GM23248 (cell line): ENCODE measurements at regions not wholly inside any gene's neighbourhood (a gene's known extent, or its start where the extent isn't known, plus 50 kb on each side); places are given as distances from the start of the nearest gene placed in this dataset.

Experiments
- DNase-seq: peaks from one replicate; pipeline ENCODE4 v3.0.0-alpha.2; 2015
- H2AFZ ChIP-seq: fragments of 200-600 bp; sonication (generic); 2 replicates; pipeline ENCODE4 v1.6.1; 2016; ENCODE audit warnings: antibody characterized with exemption
- H3F3A ChIP-seq: fragments of 200-600 bp; sonication (generic); 2 replicates; pipeline ENCODE4 v1.6.1; 2016; ENCODE audit warnings: mild to moderate bottlenecking, antibody characterized with exemption, mixed run types; ENCODE audit not compliant: insufficient read depth
- H3K27ac ChIP-seq: fragments of 200-600 bp; sonication (generic); 2 replicates; pipeline ENCODE4 v1.5.1; 2016; ENCODE audit warnings: mild to moderate bottlenecking
- H3K27me3 ChIP-seq: fragments of 200-600 bp; sonication (generic); replicated peaks from 2 replicates; pipeline ENCODE4 v1.6.1; 2016; ENCODE audit warnings: mild to moderate bottlenecking; ENCODE audit not compliant: insufficient read depth
- H3K36me3 ChIP-seq: fragments of 200-600 bp; sonication (generic); 2 replicates; pipeline ENCODE4 v1.6.1; 2016; ENCODE audit warnings: low read depth, mild to moderate bottlenecking
- H3K4me1 ChIP-seq: fragments of 200-600 bp; sonication (generic); 2 replicates; pipeline ENCODE4 v1.6.1; 2016; ENCODE audit warnings: mild to moderate bottlenecking; ENCODE audit not compliant: insufficient read depth
- H3K4me2 ChIP-seq: fragments of 200-600 bp; sonication (generic); one replicate; pipeline ENCODE4 v1.6.1; 2016; ENCODE audit warnings: mild to moderate bottlenecking; ENCODE audit not compliant: unreplicated experiment
- H3K4me3 ChIP-seq: fragments of 200-600 bp; sonication (generic); 2 replicates; pipeline ENCODE4 v1.5.1; 2016; ENCODE audit warnings: mild to moderate bottlenecking
- H3K79me2 ChIP-seq: fragments of 200-600 bp; sonication (generic); 2 replicates; pipeline ENCODE4 v1.6.1; 2016; ENCODE audit warnings: mild to moderate bottlenecking; ENCODE audit not compliant: insufficient read depth
- H3K9ac ChIP-seq: fragments of 200-600 bp; sonication (generic); 2 replicates; pipeline ENCODE4 v1.6.1; 2016; ENCODE audit warnings: mild to moderate bottlenecking
- H3K9me2 ChIP-seq: fragments of 200-600 bp; sonication (generic); 2 replicates; pipeline ENCODE4 v1.6.1; 2016; ENCODE audit warnings: mixed run types, mild to moderate bottlenecking, moderate library complexity; ENCODE audit not compliant: insufficient read depth
- H3K9me3 ChIP-seq: fragments of 200-600 bp; sonication (generic); one replicate; pipeline ENCODE4 v1.6.1; 2017; ENCODE audit warnings: low read depth
- H4K20me1 ChIP-seq: fragments of 200-600 bp; sonication (generic); 2 replicates; pipeline ENCODE4 v1.6.0; 2016; ENCODE audit not compliant: insufficient read depth
- EZH2 ChIP-seq: fragments of 200-600 bp; sonication (generic); IDR thresholded peaks from 2 replicates; pipeline ENCODE4 v1.6.1; 2018; ENCODE audit warnings: antibody characterized with exemption, mild to moderate bottlenecking; ENCODE audit not compliant: insufficient read depth, poor library complexity, severe bottlenecking
- EZH2phosphoT487 ChIP-seq: fragments of 200-600 bp; sonication (generic); IDR thresholded peaks from 2 replicates; pipeline ENCODE4 v1.6.1; 2018; ENCODE audit warnings: antibody characterized with exemption, moderate library complexity, mild to moderate bottlenecking, low read depth; ENCODE audit not compliant: insufficient read depth
- WGBS, 2 experiments: methylation state at CpG; one replicate each; pipeline ENCODE4 v1.1.6; 2015 to 2017; ENCODE audit warnings: low lambda C conversion rate in 2 of 2, low coverage in 1 of 2; ENCODE audit errors: missing lambda C conversion rate in 2 of 2; 5-methylcytosine and 5-hydroxymethylcytosine counted together
- in situ Hi-C: fragments of 300-500 bp; cut with MboI; formaldehyde crosslinking; loops from 2 replicates; pipeline ENCODE4 v1.15.0; 2020

- Histone ChIP-seq H3K36me3 (no peaks in the 10 kb centered on the region), H2AFZ (no peak overlapping the region), H3K27ac (no peak overlapping the region), H4K20me1 (no peaks in the 10 kb centered on the region), H3K4me1 (no peaks in the 10 kb centered on the region), H3K4me3 (no peak overlapping the region), H3K9ac (no peak overlapping the region), H3K79me2 (no peaks in the 10 kb centered on the region), H3K27me3 (no peaks in the 10 kb centered on the region), H3K4me2 (no peak overlapping the region), H3K9me3 (no peaks in the 10 kb centered on the region), H3K9me2 (no peaks in the 10 kb centered on the region), H3F3A (no peaks in the 10 kb centered on the region)
- no peak for TF ChIP-seq EZH2phosphoT487
- TF ChIP-seq EZH2 = no peak
- no peak for DNase-seq
- in situ Hi-C loops = no loop called here
- WGBS, 2 experiments = 14 to 17% methylated on average over 1 of the region's 1 CpG
Observed at GRCh38 chr4:13087041-13087440, 397.1 kb downstream of the RAB28 start.

DNA sequence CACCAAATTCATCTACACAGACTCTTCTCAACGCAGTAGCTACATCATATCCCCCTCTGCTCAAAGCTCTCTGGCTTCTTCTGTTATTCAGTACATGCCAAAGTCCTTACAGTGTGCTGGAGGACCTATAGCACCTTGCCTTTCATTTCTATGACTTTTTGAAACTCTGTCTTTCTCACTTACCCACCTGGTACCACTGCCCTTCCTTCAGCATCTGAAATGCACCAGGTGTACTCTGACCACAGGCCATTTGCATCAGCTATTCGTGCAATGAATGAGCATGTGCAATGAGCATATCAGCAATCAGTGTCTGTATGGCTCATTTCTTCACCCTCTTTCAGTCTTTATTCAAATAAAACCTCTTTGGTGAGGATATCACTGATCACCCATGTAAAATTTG is 399.9 kb downstream of the RAB28 start:
- no peak overlapping the region for H3K4me2 ChIP-seq
- no peak for DNase-seq
- in situ Hi-C loops = no loop called here
- no peak overlapping the region for H3K27ac ChIP-seq
- H3K27me3 ChIP-seq = no peaks in the 10 kb centered on the region
- no peak overlapping the region for H2AFZ ChIP-seq
- H3K4me1 ChIP-seq = no peaks in the 10 kb centered on the region
- no peaks in the 10 kb centered on the region for H3K9me2 ChIP-seq
- no peak for TF ChIP-seq EZH2
- no peak for TF ChIP-seq EZH2phosphoT487
- H3F3A ChIP-seq = no peaks in the 10 kb centered on the region
- H3K9ac ChIP-seq = no peak overlapping the region
- H4K20me1 ChIP-seq = no peaks in the 10 kb centered on the region
- H3K36me3 ChIP-seq = no peaks in the 10 kb centered on the region
- no peaks in the 10 kb centered on the region for H3K79me2 ChIP-seq
- no peaks in the 10 kb centered on the region for H3K9me3 ChIP-seq
- no peak overlapping the region for H3K4me3 ChIP-seq
- 14 to 18% methylated on average over 2 of the region's 2 CpGs for WGBS, 2 experiments

DNA sequence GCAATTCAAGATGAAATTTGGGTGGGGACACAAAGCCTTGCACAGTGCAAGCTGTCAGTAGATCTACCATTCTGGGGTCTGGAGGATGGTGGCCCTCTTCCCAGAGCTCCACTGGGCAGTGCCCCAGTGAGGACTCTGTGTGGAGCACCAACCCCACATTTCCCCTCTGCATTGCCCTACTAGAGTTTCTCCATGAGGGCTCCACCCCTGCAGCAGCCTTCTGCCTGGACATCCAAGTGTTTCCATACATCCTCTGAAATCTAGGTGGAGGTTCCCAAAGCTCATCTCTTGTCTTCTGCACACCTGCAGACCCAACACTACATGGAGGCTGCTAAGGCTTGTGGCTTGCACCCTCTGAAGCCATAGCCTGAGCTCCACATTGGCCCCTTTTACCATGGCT is 402.3 kb downstream of the RAB28 start:
- Histone ChIP-seq H3K9me3 (no peaks in the 10 kb centered on the region), H4K20me1 (no peaks in the 10 kb centered on the region), H3K4me1 (no peaks in the 10 kb centered on the region), H3F3A (no peaks in the 10 kb centered on the region), H3K79me2 (no peaks in the 10 kb centered on the region), H3K4me2 (no peak overlapping the region), H3K9ac (no peak overlapping the region), H3K27ac (no peak overlapping the region), H3K27me3 (no peaks in the 10 kb centered on the region), H3K9me2 (no peaks in the 10 kb centered on the region), H3K36me3 (no peaks in the 10 kb centered on the region), H2AFZ (no peak overlapping the region), H3K4me3 (no peak overlapping the region)
- no peak for TF ChIP-seq EZH2phosphoT487
- TF ChIP-seq EZH2 = no peak
- DNase-seq = no peak
- in situ Hi-C loops = no loop called here

GRCh38 chr4:13067077-13067476 is 417.1 kb downstream of the RAB28 start:
- Histone ChIP-seq H3K9ac (no peak overlapping the region), H3K4me3 (no peak overlapping the region), H3K4me1 (no peaks in the 10 kb centered on the region), H4K20me1 (no peaks in the 10 kb centered on the region), H3K79me2 (no peaks in the 10 kb centered on the region), H3K27ac (no peak overlapping the region), H3K4me2 (no peak overlapping the region), H3F3A (no peaks in the 10 kb centered on the region), H3K9me2 (no peaks in the 10 kb centered on the region), H3K9me3 (no peaks in the 10 kb centered on the region), H2AFZ (no peak overlapping the region), H3K36me3 (no peaks in the 10 kb centered on the region), H3K27me3 (no peaks in the 10 kb centered on the region)
- no peak for TF ChIP-seq EZH2phosphoT487
- no peak for TF ChIP-seq EZH2
- WGBS, 2 experiments = 67 to 70% methylated on average over 1 of the region's 1 CpG
- DNase-seq = no peak
- in situ Hi-C loops = no loop called here

DNA sequence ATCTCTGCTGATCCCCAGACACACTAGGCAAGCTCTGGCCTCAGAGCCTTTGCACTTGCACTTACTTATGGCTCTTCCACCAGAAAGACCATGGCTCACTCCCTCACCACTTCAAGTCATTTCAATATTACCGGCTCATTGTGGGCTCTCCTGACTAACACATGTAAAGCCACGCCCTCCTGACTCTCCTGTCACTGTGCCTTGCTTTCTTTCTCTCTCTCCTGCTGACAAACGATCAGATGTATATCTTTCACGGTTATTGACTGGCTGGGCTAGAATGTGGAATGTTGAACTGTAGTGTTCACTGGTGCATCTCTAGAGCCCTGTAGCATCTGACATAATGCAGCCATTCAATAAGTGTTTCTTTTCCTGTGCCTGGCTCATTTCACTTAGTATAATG is 425.1 kb downstream of the RAB28 start:
- no peak for DNase-seq
- H3K9me3 ChIP-seq = no peaks in the 10 kb centered on the region
- no peaks in the 10 kb centered on the region for H4K20me1 ChIP-seq
- H3K9ac ChIP-seq = no peak overlapping the region
- H2AFZ ChIP-seq = no peak overlapping the region
- H3F3A ChIP-seq = no peaks in the 10 kb centered on the region
- no peak overlapping the region for H3K4me3 ChIP-seq
- TF ChIP-seq EZH2phosphoT487 = no peak
- no peak for TF ChIP-seq EZH2
- H3K27ac ChIP-seq = no peak overlapping the region
- in situ Hi-C loops = no loop called here
- 17 to 28% methylated on average over 4 of the region's 4 CpGs for WGBS, 2 experiments
- H3K4me1 ChIP-seq = no peaks in the 10 kb centered on the region
- no peaks in the 10 kb centered on the region for H3K79me2 ChIP-seq
- H3K27me3 ChIP-seq = no peaks in the 10 kb centered on the region
- no peaks in the 10 kb centered on the region for H3K36me3 ChIP-seq
- H3K4me2 ChIP-seq = no peak overlapping the region
- H3K9me2 ChIP-seq = no peaks in the 10 kb centered on the region
